ENCODE measurements at regions not wholly inside any gene's neighbourhood (a gene's known extent, or its start where the extent isn't known, plus 50 kb on each side); places are given as distances from the start of the nearest gene placed in this dataset.

GRCh38 chr4:114279066-114279465, 299.6 kb upstream of the ARSJ start:
- TF ChIP-seq CTCF (conservative IDR thresholded peaks at IDR 0.05) = no peak
- no peak overlapping the region for H3K27ac ChIP-seq

GRCh38 chr4:114279711-114280110, 300.3 kb upstream of the ARSJ start:
- no peak for TF ChIP-seq CTCF (conservative IDR thresholded peaks at IDR 0.05)
- H3K27ac ChIP-seq = no peak overlapping the region

GRCh38 chr4:114280645-114281044, 301.2 kb upstream of the ARSJ start:
- no peak for TF ChIP-seq CTCF (conservative IDR thresholded peaks at IDR 0.05)
- H3K27ac ChIP-seq = no peak overlapping the region

GRCh38 chr4:114281164-114281960, 301.9 kb upstream of the ARSJ start:
- TF ChIP-seq CTCF (conservative IDR thresholded peaks at IDR 0.05) = no peak
- H3K27ac ChIP-seq = no peak overlapping the region

GRCh38 chr4:114282937-114283336, 303.5 kb upstream of the ARSJ start:
- no peak overlapping the region for H3K27ac ChIP-seq
- TF ChIP-seq CTCF (conservative IDR thresholded peaks at IDR 0.05) = no peak

GRCh38 chr4:114284629-114285028, 305.2 kb upstream of the ARSJ start:
- no peak for TF ChIP-seq CTCF (conservative IDR thresholded peaks at IDR 0.05)
- H3K27ac ChIP-seq = no peak overlapping the region

- peak overlapping the region; percentile 63 for H3K27ac ChIP-seq
- no peak for TF ChIP-seq CTCF (conservative IDR thresholded peaks at IDR 0.05)
Measured at GRCh38 chr4:114286262-114286810, 306.9 kb upstream of the ARSJ start.

Measured in VCaP (cell line).